ENCODE measurements at regions not wholly inside any gene's neighbourhood (a gene's known extent, or its start where the extent isn't known, plus 50 kb on each side); places are given as distances from the start of the nearest gene placed in this dataset.

- DNase-seq (ENCODE audit: low read depth): no peak
- H3K4me3 ChIP-seq (replicated peaks; ENCODE audit: low read depth, low read length): no peak overlapping the region
Observed at GRCh38 chr2:221258464-221258863, 313.6 kb downstream of the EPHA4 start.

DNA sequence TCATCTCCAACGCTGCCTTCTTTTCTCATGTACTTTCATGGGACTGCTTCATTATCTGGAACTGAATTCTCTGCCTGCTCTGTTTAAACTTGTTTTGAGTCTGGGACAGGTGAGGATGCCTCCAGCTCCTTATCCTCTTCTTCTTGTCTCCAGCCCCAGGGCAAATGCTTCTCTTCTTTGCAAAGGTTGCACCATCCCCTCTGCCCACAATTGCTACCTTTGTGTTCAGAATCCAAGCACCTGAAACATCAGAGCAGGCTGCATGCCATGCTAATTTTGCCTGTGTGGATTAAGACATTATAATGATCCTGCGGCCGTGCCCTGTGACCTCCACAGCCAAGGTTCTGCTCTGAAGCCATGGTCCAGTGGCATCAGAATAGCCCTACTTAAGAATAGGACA is 309.5 kb downstream of the EPHA4 start:
- DNase-seq (ENCODE audit: low read depth): no peak
- no peak overlapping the region for H3K4me3 ChIP-seq (replicated peaks; ENCODE audit: low read depth, low read length)
- TF ChIP-seq CTCF (IDR thresholded peaks at IDR 0.05; ENCODE audit: low read length, missing control alignments): no peak

More at GRCh38 chr2:221258464-221258863, 313.6 kb downstream of the EPHA4 start:
- TF ChIP-seq CTCF (IDR thresholded peaks at IDR 0.05; ENCODE audit: low read length, missing control alignments): no peak

- DNase-seq (ENCODE audit: low read depth): no peak
- TF ChIP-seq CTCF (IDR thresholded peaks at IDR 0.05; ENCODE audit: low read length, missing control alignments): no peak
- no peak overlapping the region for H3K4me3 ChIP-seq (replicated peaks; ENCODE audit: low read depth, low read length)
Observed at GRCh38 chr2:221263573-221263972, 308.5 kb downstream of the EPHA4 start.

GRCh38 chr2:221264318-221264717 is 307.8 kb downstream of the EPHA4 start:
- no peak overlapping the region for H3K4me3 ChIP-seq (replicated peaks; ENCODE audit: low read depth, low read length)
- DNase-seq (ENCODE audit: low read depth): no peak
- TF ChIP-seq CTCF (IDR thresholded peaks at IDR 0.05; ENCODE audit: low read length, missing control alignments): no peak

- DNase-seq (ENCODE audit: low read depth): no peak
- no peak overlapping the region for H3K4me3 ChIP-seq (replicated peaks; ENCODE audit: low read depth, low read length)
- no peak for TF ChIP-seq CTCF (IDR thresholded peaks at IDR 0.05; ENCODE audit: low read length, missing control alignments)
Observed at GRCh38 chr2:221267773-221268425, 304.2 kb downstream of the EPHA4 start.

GRCh38 chr2:221268631-221269030 is 303.5 kb downstream of the EPHA4 start:
- TF ChIP-seq CTCF (IDR thresholded peaks at IDR 0.05; ENCODE audit: low read length, missing control alignments): no peak
- no peak for DNase-seq (ENCODE audit: low read depth)

GRCh38 chr2:221270806-221271205 is 301.3 kb downstream of the EPHA4 start:
- no peak overlapping the region for H3K4me3 ChIP-seq (replicated peaks; ENCODE audit: low read depth, low read length)
- no peak for TF ChIP-seq CTCF (IDR thresholded peaks at IDR 0.05; ENCODE audit: low read length, missing control alignments)
- no peak for DNase-seq (ENCODE audit: low read depth)

More at GRCh38 chr2:221268631-221269030, 303.5 kb downstream of the EPHA4 start:
- H3K4me3 ChIP-seq (replicated peaks; ENCODE audit: low read depth, low read length): no peak overlapping the region
